Activated CD8-positive, alpha-beta memory T cell treated with anti-CD3 and anti-CD28 coated beads, Interleukin-2, amount 50 U/mL, for 4 hours (primary cell): ENCODE measurements at regions not wholly inside any gene's neighbourhood (a gene's known extent, or its start where the extent isn't known, plus 50 kb on each side); places are given as distances from the start of the nearest gene placed in this dataset.
"Not testable (repeated sequence)": the region's sequence is repeated elsewhere in the genome, so short reads cannot be mapped to it uniquely, and the experiment has no call there.

Experiments
- DNase-seq: peaks from one replicate; pipeline ENCODE4 v3.0.0-alpha.2; 2020

- DNase-seq: no peak
Measured at GRCh38 chr21:33121715-33122475, 52.0 kb downstream of the OLIG1 start.

GRCh38 chr21:33122507-33122906 lies 52.6 kb downstream of the OLIG1 start:
- DNase-seq: no peak

- DNase-seq: no peak
Measured at GRCh38 chr21:33123374-33124123, 53.6 kb downstream of the OLIG1 start.

GRCh38 chr21:33124889-33125288 lies 54.9 kb downstream of the OLIG1 start:
- no peak for DNase-seq

- DNase-seq: no peak
Measured at GRCh38 chr21:33125680-33126375, 55.9 kb downstream of the OLIG1 start.

- DNase-seq: no peak
Measured at GRCh38 chr21:33126569-33126968, 56.6 kb downstream of the OLIG1 start.

GRCh38 chr21:33127154-33127867 lies 57.4 kb downstream of the OLIG1 start:
- peak; percentile 61 for DNase-seq

GRCh38 chr21:33127868-33128242 lies 57.9 kb downstream of the OLIG1 start:
- DNase-seq: no peak

- DNase-seq: no peak
Measured at GRCh38 chr21:33128538-33128937, 58.6 kb downstream of the OLIG1 start.

GRCh38 chr21:33132054-33132453 lies 62.1 kb downstream of the OLIG1 start:
- no peak for DNase-seq

GRCh38 chr21:33133892-33134291 lies 64.0 kb downstream of the OLIG1 start:
- no peak for DNase-seq

- no peak for DNase-seq
Measured at GRCh38 chr21:33135925-33136324, 66.0 kb downstream of the OLIG1 start.

GRCh38 chr21:33136847-33137502 lies 67.0 kb downstream of the OLIG1 start:
- DNase-seq: no peak

GRCh38 chr21:33139084-33139483 lies 69.1 kb downstream of the OLIG1 start:
- DNase-seq: no peak

GRCh38 chr21:33140288-33140687 lies 70.3 kb downstream of the OLIG1 start:
- no peak for DNase-seq

GRCh38 chr21:33146467-33146866 lies 76.5 kb downstream of the OLIG1 start:
- DNase-seq: no peak

GRCh38 chr21:33149181-33149580 lies 79.2 kb downstream of the OLIG1 start:
- no peak for DNase-seq

- not testable (repeated sequence) for DNase-seq
Measured at GRCh38 chr21:33150968-33151367, 78.8 kb upstream of the IFNAR2 start.

- no peak for DNase-seq
Measured at GRCh38 chr21:33151941-33152731, 77.6 kb upstream of the IFNAR2 start.

- no peak for DNase-seq
Measured at GRCh38 chr21:33152732-33153130, 77.0 kb upstream of the IFNAR2 start.

- DNase-seq: no peak
Measured at GRCh38 chr21:33155005-33155404, 74.7 kb upstream of the IFNAR2 start.

- no peak for DNase-seq
Measured at GRCh38 chr21:33155422-33155821, 74.3 kb upstream of the IFNAR2 start.
